ENCODE measurements at regions not wholly inside any gene's neighbourhood (a gene's known extent, or its start where the extent isn't known, plus 50 kb on each side); places are given as distances from the start of the nearest gene placed in this dataset.

DNA sequence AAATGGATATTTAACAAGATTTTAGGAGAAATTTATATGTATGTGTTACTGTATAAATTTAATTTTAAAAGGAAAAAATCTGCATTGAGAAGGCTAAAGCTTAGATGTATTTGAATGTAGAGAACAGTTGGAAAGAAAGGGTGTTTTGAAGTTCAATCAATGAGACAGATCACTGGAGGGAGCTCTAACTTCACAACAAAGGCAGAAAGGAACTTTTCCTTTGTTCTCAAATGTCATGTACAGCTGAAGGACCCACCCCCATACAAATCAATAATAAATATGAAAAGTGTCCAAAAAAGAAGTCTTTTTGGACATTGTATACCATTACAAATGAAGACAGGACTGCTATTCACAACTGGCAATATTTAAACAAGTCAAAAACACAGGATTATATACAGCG, 403.4 kb downstream of the DNAJB9 start:
- Histone ChIP-seq H3K27me3 (ENCODE audit: insufficient read depth, low read length) (no peaks in the 10 kb centered on the region), H3K79me2 (ENCODE audit: insufficient read depth, low read length) (no peaks in the 10 kb centered on the region), H3K9me3 (ENCODE audit: low read depth, low read length) (no peaks in the 10 kb centered on the region), H4K20me1 (ENCODE audit: insufficient read depth, low read length) (no peaks in the 10 kb centered on the region), H3K36me3 (ENCODE audit: insufficient read depth, low read length) (no peaks in the 10 kb centered on the region), H3K4me1 (ENCODE audit: insufficient read depth, low read length) (no peaks in the 10 kb centered on the region), H3K4me2 (ENCODE audit: insufficient read depth, low read length) (no peak overlapping the region), H3K27ac (ENCODE audit: low read depth, low read length) (no peak overlapping the region), H3K4me3 (ENCODE audit: insufficient read depth, low read length) (no peak overlapping the region), H2AFZ (ENCODE audit: low read length) (no peak overlapping the region)
- TF ChIP-seq, protein P1, sequence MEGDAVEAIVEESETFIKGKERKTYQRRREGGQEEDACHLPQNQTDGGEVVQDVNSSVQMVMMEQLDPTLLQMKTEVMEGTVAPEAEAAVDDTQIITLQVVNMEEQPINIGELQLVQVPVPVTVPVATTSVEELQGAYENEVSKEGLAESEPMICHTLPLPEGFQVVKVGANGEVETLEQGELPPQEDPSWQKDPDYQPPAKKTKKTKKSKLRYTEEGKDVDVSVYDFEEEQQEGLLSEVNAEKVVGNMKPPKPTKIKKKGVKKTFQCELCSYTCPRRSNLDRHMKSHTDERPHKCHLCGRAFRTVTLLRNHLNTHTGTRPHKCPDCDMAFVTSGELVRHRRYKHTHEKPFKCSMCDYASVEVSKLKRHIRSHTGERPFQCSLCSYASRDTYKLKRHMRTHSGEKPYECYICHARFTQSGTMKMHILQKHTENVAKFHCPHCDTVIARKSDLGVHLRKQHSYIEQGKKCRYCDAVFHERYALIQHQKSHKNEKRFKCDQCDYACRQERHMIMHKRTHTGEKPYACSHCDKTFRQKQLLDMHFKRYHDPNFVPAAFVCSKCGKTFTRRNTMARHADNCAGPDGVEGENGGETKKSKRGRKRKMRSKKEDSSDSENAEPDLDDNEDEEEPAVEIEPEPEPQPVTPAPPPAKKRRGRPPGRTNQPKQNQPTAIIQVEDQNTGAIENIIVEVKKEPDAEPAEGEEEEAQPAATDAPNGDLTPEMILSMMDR (IDR thresholded peaks at IDR 0.05; ENCODE audit: extremely low read depth, low read depth, low read length), result no peak
- no peak for DNase-seq (ENCODE audit: insufficient read length, low spot score, missing footprints)

DNA sequence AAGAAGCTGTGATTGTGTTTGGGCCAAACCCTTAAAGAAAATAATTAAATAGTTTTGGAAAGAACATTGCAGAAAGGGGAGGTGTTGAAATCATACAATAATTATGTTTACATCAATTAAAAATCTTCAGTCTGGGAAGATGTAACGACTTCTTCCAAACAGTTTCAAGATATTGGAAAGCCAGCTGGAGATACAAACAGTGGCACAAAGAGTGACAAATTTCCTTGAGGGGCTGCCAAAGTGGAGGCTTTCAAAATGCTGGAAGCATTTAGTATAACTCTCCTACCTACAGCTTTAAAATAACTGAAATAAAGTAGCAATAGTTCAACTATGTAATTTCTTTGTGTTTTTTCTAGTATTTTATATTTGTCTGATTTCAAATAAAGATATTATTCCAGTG, 405.0 kb downstream of the DNAJB9 start:
- Histone ChIP-seq H3K4me3 (ENCODE audit: insufficient read depth, low read length) (no peak overlapping the region), H2AFZ (ENCODE audit: low read length) (no peak overlapping the region), H3K36me3 (ENCODE audit: insufficient read depth, low read length) (no peaks in the 10 kb centered on the region), H3K4me2 (ENCODE audit: insufficient read depth, low read length) (no peak overlapping the region), H3K4me1 (ENCODE audit: insufficient read depth, low read length) (no peaks in the 10 kb centered on the region), H3K79me2 (ENCODE audit: insufficient read depth, low read length) (no peaks in the 10 kb centered on the region), H4K20me1 (ENCODE audit: insufficient read depth, low read length) (no peaks in the 10 kb centered on the region), H3K27ac (ENCODE audit: low read depth, low read length) (no peak overlapping the region), H3K9me3 (ENCODE audit: low read depth, low read length) (no peaks in the 10 kb centered on the region), H3K27me3 (ENCODE audit: insufficient read depth, low read length) (no peaks in the 10 kb centered on the region)
- no peak for DNase-seq (ENCODE audit: insufficient read length, low spot score, missing footprints)
- TF ChIP-seq, protein P1 (IDR thresholded peaks at IDR 0.05; ENCODE audit: extremely low read depth, low read depth, low read length), result no peak

DNA sequence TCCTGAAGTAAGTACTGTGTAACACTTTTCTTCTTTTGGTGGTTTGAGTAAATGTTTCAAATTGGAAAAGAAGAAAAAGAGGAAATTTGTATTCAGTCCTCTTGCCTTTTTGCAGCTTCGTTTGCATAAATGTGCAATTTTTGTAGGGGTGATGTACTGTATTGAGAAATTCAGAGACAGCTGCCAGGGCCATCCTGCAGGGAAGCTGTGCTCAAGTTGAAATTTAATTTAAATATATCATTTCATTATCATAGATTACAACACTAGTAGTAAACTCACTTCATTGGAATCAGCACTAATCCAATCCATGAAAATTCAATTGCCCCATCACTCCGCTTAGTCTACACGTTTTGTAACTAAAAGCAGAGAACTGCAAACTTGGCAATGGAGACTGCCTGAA, 415.4 kb downstream of the DNAJB9 start:
- Histone ChIP-seq H4K20me1 (ENCODE audit: insufficient read depth, low read length) (no peaks in the 10 kb centered on the region), H3K4me2 (ENCODE audit: insufficient read depth, low read length) (no peak overlapping the region), H3K4me3 (ENCODE audit: insufficient read depth, low read length) (no peak overlapping the region), H2AFZ (ENCODE audit: low read length) (no peak overlapping the region), H3K36me3 (ENCODE audit: insufficient read depth, low read length) (no peaks in the 10 kb centered on the region), H3K9me3 (ENCODE audit: low read depth, low read length) (no peaks in the 10 kb centered on the region), H3K27me3 (ENCODE audit: insufficient read depth, low read length) (no peaks in the 10 kb centered on the region), H3K79me2 (ENCODE audit: insufficient read depth, low read length) (no peaks in the 10 kb centered on the region), H3K4me1 (ENCODE audit: insufficient read depth, low read length) (no peaks in the 10 kb centered on the region), H3K27ac (ENCODE audit: low read depth, low read length) (no peak overlapping the region)
- TF ChIP-seq, protein P1 (IDR thresholded peaks at IDR 0.05; ENCODE audit: extremely low read depth, low read depth, low read length), result no peak
- no peak for DNase-seq (ENCODE audit: insufficient read length, low spot score, missing footprints)

DNA sequence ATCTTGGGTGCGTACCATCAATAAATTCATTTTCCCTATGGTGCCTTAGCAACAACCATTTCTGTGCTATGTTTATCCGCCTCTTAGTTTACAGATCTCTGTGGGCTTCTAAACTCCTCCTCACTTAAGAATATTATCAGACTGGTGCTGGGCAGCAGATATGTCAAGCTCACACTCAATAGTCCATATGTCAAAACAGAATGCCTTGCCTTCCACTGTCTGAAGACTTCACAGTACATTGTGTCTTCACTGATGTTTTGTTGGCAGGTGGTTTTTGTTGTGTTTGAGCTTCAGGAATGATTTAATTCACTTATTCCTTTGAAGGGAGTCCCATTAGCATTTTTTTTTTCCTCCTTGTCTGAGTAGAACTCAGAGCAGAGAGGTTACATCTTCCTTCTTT, 419.6 kb downstream of the DNAJB9 start:
- H3K36me3 ChIP-seq (ENCODE audit: insufficient read depth, low read length), result no peaks in the 10 kb centered on the region
- no peak overlapping the region for H3K4me2 ChIP-seq (ENCODE audit: insufficient read depth, low read length)
- no peaks in the 10 kb centered on the region for H3K4me1 ChIP-seq (ENCODE audit: insufficient read depth, low read length)
- H2AFZ ChIP-seq (ENCODE audit: low read length), result no peak overlapping the region
- no peaks in the 10 kb centered on the region for H4K20me1 ChIP-seq (ENCODE audit: insufficient read depth, low read length)
- TF ChIP-seq, protein P1 (IDR thresholded peaks at IDR 0.05; ENCODE audit: extremely low read depth, low read depth, low read length), result no peak
- H3K27me3 ChIP-seq (ENCODE audit: insufficient read depth, low read length), result no peaks in the 10 kb centered on the region
- H3K79me2 ChIP-seq (ENCODE audit: insufficient read depth, low read length), result no peaks in the 10 kb centered on the region
- H3K27ac ChIP-seq (ENCODE audit: low read depth, low read length), result no peak overlapping the region
- H3K9me3 ChIP-seq (ENCODE audit: low read depth, low read length), result no peaks in the 10 kb centered on the region
- no peak overlapping the region for H3K4me3 ChIP-seq (ENCODE audit: insufficient read depth, low read length)
- no peak for DNase-seq (ENCODE audit: insufficient read length, low spot score, missing footprints)
